BLaER1 treated with 17β-estradiol and CSF1 and Interleukin-3, amounts not matched to agents 10 nM and 100 nM (cell line): ENCODE measurements at regions not wholly inside any gene's neighbourhood (a gene's known extent, or its start where the extent isn't known, plus 50 kb on each side); places are given as distances from the start of the nearest gene placed in this dataset.
"Not testable (repeated sequence)": the region's sequence is repeated elsewhere in the genome, so short reads cannot be mapped to it uniquely, and the experiment has no call there.

Source experiments
- H3K27ac ChIP-seq, 11 experiments: shearing (Covaris generic); formaldehyde crosslinking; 2 replicates each; pipeline ENCODE4 v1.8.1; 2022
- H3K27me3 ChIP-seq, 11 experiments: shearing (Covaris generic); formaldehyde crosslinking; 2 replicates each; pipeline ENCODE4 v1.8.1; 2022
- H3K36me3 ChIP-seq, 11 experiments: shearing (Covaris generic); formaldehyde crosslinking; 2 replicates each; pipeline ENCODE4 v1.8.1; 2022
- H3K4me1 ChIP-seq, 10 experiments: shearing (Covaris generic); formaldehyde crosslinking; 2 replicates each; pipeline ENCODE4 v1.8.1; 2022
- H3K4me2 ChIP-seq, 11 experiments: shearing (Covaris generic); formaldehyde crosslinking; 2 replicates each; pipeline ENCODE4 v1.8.1; 2022
- H3K4me3 ChIP-seq, 10 experiments: shearing (Covaris generic); formaldehyde crosslinking; 2 replicates each; pipeline ENCODE4 v1.8.1; 2022
- H3K9ac ChIP-seq, 11 experiments: shearing (Covaris generic); formaldehyde crosslinking; 2 replicates each; pipeline ENCODE4 v1.8.1; 2022
- H3K9me3 ChIP-seq, 11 experiments: shearing (Covaris generic); formaldehyde crosslinking; replicated peaks in 1 of 11; 2 replicates each; pipeline ENCODE4 v1.8.1; 2022
- H4K20me1 ChIP-seq, 11 experiments: shearing (Covaris generic); formaldehyde crosslinking; 2 replicates each; pipeline ENCODE4 v1.8.1; 2022
- Cebpa-rat ChIP-seq, 11 experiments: shearing (Covaris generic); IDR thresholded peaks; 2 replicates each; pipeline ENCODE4 v1.8.1; 2022

- TF ChIP-seq Cebpa-rat (IDR thresholded peaks at IDR 0.05): no peak
- H3K27me3 ChIP-seq: no peaks in the 10 kb centered on the region
- no peak overlapping the region for H3K4me2 ChIP-seq
- no peaks in the 10 kb centered on the region for H4K20me1 ChIP-seq
- H3K4me1 ChIP-seq: no peaks in the 10 kb centered on the region
- no peaks in the 10 kb centered on the region for H3K36me3 ChIP-seq
- no peak overlapping the region for H3K27ac ChIP-seq
- no peak overlapping the region for H3K4me3 ChIP-seq
- H3K9ac ChIP-seq: no peak overlapping the region
- no peaks in the 10 kb centered on the region for H3K9me3 ChIP-seq
Observed at GRCh38 chr3:191915712-191916111, 454.7 kb downstream of the PYDC2 start.

GRCh38 chr3:191919491-191920026, 458.6 kb downstream of the PYDC2 start:
- Histone ChIP-seq H3K36me3 (no peaks in the 10 kb centered on the region), H3K4me3 (no peak overlapping the region), H3K9ac (no peak overlapping the region)

DNA sequence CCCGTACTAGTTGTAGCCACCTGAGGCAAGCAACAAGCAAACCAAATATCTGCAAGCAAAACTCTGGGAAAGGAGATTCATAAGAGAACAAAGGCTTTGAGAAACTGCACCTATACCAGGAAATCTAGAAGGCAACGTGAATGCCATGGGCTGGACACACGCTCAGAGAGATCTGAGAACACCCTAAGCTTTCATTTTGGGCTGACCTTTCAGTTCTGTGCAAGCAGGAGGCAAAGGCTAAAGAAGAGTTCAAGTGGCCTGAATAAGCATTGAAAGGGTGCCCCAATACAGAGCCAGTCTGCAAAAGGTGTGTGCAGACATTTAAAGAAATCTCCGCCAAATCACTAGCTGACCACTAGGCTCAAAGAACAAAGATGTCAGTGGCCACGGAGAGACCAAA, 461.6 kb downstream of the PYDC2 start:
- H3K4me3 ChIP-seq: no peak overlapping the region
- H3K4me2 ChIP-seq: no peak overlapping the region
- no peaks in the 10 kb centered on the region for H3K4me1 ChIP-seq
- H3K9ac ChIP-seq: no peak overlapping the region
- no peaks in the 10 kb centered on the region for H3K9me3 ChIP-seq
- no peaks in the 10 kb centered on the region for H3K27me3 ChIP-seq
- no peak overlapping the region for H3K27ac ChIP-seq
- H3K36me3 ChIP-seq: no peaks in the 10 kb centered on the region
- H4K20me1 ChIP-seq: no peaks in the 10 kb centered on the region
- TF ChIP-seq Cebpa-rat (IDR thresholded peaks at IDR 0.05): no peak

More at GRCh38 chr3:191919491-191920026, 458.6 kb downstream of the PYDC2 start:
- H3K9me3 ChIP-seq: no peaks in the 10 kb centered on the region
- H3K4me1 ChIP-seq: no peaks in the 10 kb centered on the region
- no peaks in the 10 kb centered on the region for H3K27me3 ChIP-seq
- no peak for TF ChIP-seq Cebpa-rat (IDR thresholded peaks at IDR 0.05)
- no peak overlapping the region for H3K27ac ChIP-seq
- no peaks in the 10 kb centered on the region for H4K20me1 ChIP-seq
- H3K4me2 ChIP-seq: no peak overlapping the region

DNA sequence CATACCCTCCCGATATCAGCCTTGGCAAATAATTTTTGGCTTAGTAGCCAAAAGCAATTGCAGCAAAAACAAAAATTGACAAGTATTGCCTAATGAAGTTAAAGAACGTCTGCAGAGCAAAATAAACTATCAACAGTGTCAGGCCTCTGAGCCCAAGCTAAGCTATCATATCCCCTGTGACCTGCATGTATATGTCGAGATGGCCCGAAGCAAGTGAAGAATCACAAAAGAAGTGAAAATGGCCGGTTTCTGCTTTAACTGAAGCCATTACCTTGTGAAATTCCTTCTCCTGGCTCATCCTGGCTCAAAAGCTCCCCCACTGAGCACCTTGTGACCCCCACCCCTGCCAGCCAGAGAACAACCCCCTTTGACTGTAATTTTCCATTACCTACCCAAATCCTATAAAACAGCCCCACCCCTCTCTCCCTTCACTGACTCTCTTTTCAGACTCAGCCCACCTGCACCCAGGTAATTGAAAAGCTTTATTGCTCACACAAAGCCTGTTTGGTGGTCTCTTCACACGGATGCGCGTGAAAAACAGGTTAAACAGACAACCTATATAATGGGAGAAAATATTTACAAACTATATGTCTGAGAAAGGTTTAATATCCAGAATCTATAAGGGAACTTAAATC, 466.3 kb downstream of the PYDC2 start:
- H3K9ac ChIP-seq, H3K4me3 ChIP-seq, H3K36me3 ChIP-seq, H3K4me2 ChIP-seq, H3K27ac ChIP-seq, H3K4me1 ChIP-seq, H3K9me3 ChIP-seq, H3K27me3 ChIP-seq, H4K20me1 ChIP-seq: not testable (repeated sequence)

- not testable (repeated sequence) for H3K36me3 ChIP-seq, H3K9me3 ChIP-seq, H3K27me3 ChIP-seq, H3K4me2 ChIP-seq, H3K27ac ChIP-seq, H4K20me1 ChIP-seq, H3K4me1 ChIP-seq, H3K4me3 ChIP-seq, H3K9ac ChIP-seq
Observed at GRCh38 chr3:191927998-191928397, 467.0 kb downstream of the PYDC2 start.

DNA sequence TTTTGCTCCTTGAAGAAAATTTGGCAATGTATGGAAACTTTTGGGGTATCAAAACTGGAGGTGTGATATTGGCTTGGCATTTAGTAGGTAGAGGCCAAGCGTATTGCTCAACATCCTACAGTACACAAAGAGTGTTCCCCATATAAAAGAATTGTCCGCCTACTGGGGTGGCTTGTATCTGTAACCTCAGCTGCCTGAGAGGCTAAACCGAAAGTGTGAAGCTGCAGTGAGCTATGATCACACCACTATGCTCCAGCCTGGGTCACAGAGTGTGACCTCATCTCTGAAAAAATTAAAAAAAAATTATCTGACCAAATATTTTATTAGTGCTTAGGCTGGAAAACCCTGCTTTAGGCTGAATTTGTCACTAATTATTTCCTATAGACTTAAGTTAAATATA, 483.9 kb downstream of the PYDC2 start:
- H3K9me3 ChIP-seq: no peaks in the 10 kb centered on the region
- H4K20me1 ChIP-seq: no peaks in the 10 kb centered on the region
- no peak for TF ChIP-seq Cebpa-rat (IDR thresholded peaks at IDR 0.05)
- H3K27me3 ChIP-seq: no peaks in the 10 kb centered on the region
- H3K4me2 ChIP-seq: no peak overlapping the region
- H3K36me3 ChIP-seq: no peaks in the 10 kb centered on the region
- no peak overlapping the region for H3K9ac ChIP-seq
- no peak overlapping the region for H3K4me3 ChIP-seq
- H3K27ac ChIP-seq: no peak overlapping the region
- no peaks in the 10 kb centered on the region for H3K4me1 ChIP-seq

DNA sequence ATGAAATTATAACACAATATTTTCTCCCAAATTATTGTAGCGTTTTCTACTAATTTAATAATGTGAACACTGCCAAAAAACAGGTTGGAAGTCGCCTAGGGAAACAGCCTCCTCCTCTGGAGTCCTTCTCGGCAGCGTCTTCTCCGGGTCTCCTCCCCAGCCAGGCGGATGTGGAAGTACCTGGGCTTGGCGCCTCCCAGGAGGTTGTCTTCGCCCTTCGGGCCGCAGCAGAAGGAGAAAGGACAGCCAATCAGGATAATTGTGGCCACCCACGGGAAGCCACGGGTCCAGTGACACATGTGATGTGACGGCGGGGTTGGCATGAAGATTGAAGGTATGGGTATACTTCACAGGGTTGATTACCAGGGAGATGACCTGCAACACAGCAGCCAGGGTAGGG, 491.2 kb downstream of the PYDC2 start:
- Histone ChIP-seq H3K36me3 (no peaks in the 10 kb centered on the region), H3K4me3 (no peak overlapping the region), H3K4me2 (no peak overlapping the region), H3K27ac (no peak overlapping the region), H3K9me3 (no peaks in the 10 kb centered on the region; a peak in 1 of 22 replicates), H4K20me1 (no peaks in the 10 kb centered on the region), H3K9ac (no peak overlapping the region), H3K4me1 (no peaks in the 10 kb centered on the region), H3K27me3 (no peaks in the 10 kb centered on the region)
- TF ChIP-seq Cebpa-rat (IDR thresholded peaks at IDR 0.05): no peak

- H3K36me3 ChIP-seq: no peaks in the 10 kb centered on the region
- H3K27me3 ChIP-seq: no peaks in the 10 kb centered on the region
- TF ChIP-seq Cebpa-rat (IDR thresholded peaks at IDR 0.05): no peak
- no peaks in the 10 kb centered on the region; a peak in 1 of 22 replicates for H3K9me3 ChIP-seq
- no peak overlapping the region for H3K27ac ChIP-seq
- H3K4me1 ChIP-seq: no peaks in the 10 kb centered on the region
- H3K4me3 ChIP-seq: no peak overlapping the region
- no peak overlapping the region for H3K4me2 ChIP-seq
- H4K20me1 ChIP-seq: no peaks in the 10 kb centered on the region
- H3K9ac ChIP-seq: no peak overlapping the region
Observed at GRCh38 chr3:191952609-191953008, 491.6 kb downstream of the PYDC2 start.

DNA sequence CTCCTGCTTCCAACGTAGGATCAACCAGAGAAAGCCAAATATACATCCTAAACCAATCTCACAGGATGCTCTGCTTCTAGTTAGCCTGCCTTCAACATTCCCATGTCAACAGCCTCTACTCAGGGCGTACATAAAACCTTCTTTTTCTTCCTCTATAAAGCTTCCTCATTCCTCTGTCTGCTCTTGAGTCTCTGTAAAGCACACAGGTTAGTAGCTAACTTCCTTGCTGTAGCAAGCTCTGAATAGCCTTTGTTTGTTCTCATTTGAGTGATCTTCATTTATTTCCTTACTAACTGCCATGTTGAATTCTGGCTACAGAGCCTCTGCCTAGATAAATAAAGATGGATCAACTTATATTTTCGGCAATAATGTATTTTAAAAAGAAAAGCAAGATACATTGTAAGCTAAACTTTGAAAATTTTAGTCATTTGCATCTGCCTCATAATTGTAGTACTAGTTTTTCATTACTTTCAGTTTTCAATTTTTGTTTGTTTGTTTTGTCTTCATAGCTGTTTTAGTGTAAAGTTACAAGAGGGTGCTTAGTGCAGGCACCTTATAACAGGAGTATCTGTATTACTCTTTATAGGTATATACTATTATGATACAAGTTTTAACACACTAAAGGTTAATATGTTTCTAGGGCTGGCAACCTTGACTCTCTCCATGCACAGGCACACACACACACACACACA, 498.2 kb downstream of the PYDC2 start:
- Histone ChIP-seq H3K4me1 (no peaks in the 10 kb centered on the region), H3K36me3 (no peaks in the 10 kb centered on the region), H3K9ac (no peak overlapping the region), H3K27me3 (no peaks in the 10 kb centered on the region), H3K4me3 (no peak overlapping the region), H3K4me2 (no peak overlapping the region), H4K20me1 (no peaks in the 10 kb centered on the region), H3K27ac (no peak overlapping the region), H3K9me3 (no peaks in the 10 kb centered on the region)
- TF ChIP-seq Cebpa-rat (IDR thresholded peaks at IDR 0.05): no peak

DNA sequence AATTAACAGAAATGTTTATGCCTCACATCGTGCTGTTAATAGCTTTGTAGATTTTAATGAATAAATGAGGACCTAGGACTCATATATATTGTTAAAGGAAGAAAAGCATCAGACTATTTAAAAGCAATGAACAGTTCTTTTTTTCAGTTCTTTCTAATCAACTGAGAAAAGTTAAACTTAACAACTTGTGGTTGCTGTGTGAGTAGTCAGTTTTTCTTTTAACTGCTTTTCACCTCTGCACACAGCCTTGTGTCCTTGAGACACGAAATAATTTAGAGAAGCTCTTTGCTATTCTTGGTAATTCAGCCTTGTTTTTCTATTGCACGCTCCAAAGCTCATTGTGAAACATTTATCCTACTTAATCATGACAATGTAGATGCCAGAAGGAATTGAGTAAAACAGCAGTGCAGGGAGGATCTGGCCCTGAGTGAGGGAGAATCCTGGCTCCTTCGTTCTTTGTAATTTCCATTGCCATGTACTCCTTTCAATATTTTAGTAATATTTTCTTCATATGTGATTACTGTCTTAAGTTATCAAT, 499.0 kb downstream of the PYDC2 start:
- no peak for TF ChIP-seq Cebpa-rat (IDR thresholded peaks at IDR 0.05)
- H3K4me1 ChIP-seq: no peaks in the 10 kb centered on the region
- H3K4me2 ChIP-seq: no peak overlapping the region

More for the DNA sequence above, 499.0 kb downstream of the PYDC2 start:
- H3K27me3 ChIP-seq: no peaks in the 10 kb centered on the region
- H3K9ac ChIP-seq: no peak overlapping the region
- H3K4me3 ChIP-seq: no peak overlapping the region
- H4K20me1 ChIP-seq: no peaks in the 10 kb centered on the region
- H3K36me3 ChIP-seq: no peaks in the 10 kb centered on the region
- H3K9me3 ChIP-seq: no peaks in the 10 kb centered on the region
- H3K27ac ChIP-seq: no peak overlapping the region
